HG02943 (cell line): ENCODE measurements at regions not wholly inside any gene's neighbourhood (a gene's known extent, or its start where the extent isn't known, plus 50 kb on each side); places are given as distances from the start of the nearest gene placed in this dataset.
"Not testable (repeated sequence)": the region's sequence is repeated elsewhere in the genome, so short reads cannot be mapped to it uniquely, and the experiment has no call there.

Experiments
- ATAC-seq: cut with Tn5 transposase; IDR thresholded peaks from one replicate; pipeline ENCODE4 v1.9.1; 2021; ENCODE audit warnings: mild to moderate bottlenecking, low read depth, moderate library complexity; ENCODE audit not compliant: unreplicated experiment

DNA sequence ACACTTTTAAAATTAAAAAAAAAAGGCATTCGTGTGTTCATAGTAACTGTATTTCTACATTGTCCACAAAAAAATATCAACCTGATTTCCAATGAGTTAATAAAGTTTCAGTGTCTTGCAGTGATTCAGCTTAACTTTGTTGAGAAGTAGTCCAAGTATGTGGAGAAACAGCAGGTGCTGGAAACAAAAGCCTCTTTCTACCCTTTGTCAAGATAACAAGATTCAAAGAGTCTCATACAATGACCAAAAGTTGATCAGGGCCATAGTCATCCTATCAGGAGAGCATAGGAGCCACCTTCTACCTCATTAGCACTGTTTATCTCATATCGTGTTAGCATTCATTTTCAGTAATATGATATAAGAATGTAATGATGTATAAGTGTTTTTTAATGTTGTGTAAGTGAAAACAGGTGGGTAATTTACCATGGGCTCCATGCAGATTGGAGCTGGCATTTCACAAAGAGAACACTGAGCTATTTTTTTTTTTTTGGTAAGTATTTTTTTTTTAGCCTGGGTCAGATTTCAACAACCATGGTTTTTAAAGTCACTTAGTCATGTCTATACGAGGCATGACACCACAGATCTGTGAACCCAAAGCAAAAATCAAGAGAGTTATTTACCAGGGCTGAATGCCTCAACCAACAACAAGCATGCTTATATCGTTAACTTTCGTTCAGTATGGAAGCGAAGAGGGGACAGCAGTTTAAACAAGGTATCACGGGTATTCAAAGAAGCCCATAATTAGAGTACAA is 165.0 kb upstream of the ZNF521 start:
- no peak for ATAC-seq

DNA sequence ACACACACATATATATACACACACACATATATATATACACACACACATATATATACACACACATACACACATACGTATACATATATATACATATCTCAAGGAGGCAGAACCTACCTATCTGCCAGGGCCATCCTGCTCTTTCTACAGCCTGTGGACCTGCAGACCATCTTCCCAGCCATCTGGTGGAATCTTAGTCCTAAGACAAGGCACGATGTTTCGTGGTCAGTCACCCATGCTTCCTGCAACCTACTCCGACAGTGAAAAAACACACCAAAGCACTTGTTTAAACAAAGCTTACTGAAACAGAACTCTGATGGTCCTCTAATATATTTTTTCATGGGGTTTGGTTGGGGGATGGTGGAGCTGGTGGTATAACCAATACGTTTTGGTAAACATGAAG is 164.2 kb upstream of the ZNF521 start:
- ATAC-seq = no peak

GRCh38 chr18:25510096-25510495 is 158.1 kb upstream of the ZNF521 start:
- no peak for ATAC-seq

DNA sequence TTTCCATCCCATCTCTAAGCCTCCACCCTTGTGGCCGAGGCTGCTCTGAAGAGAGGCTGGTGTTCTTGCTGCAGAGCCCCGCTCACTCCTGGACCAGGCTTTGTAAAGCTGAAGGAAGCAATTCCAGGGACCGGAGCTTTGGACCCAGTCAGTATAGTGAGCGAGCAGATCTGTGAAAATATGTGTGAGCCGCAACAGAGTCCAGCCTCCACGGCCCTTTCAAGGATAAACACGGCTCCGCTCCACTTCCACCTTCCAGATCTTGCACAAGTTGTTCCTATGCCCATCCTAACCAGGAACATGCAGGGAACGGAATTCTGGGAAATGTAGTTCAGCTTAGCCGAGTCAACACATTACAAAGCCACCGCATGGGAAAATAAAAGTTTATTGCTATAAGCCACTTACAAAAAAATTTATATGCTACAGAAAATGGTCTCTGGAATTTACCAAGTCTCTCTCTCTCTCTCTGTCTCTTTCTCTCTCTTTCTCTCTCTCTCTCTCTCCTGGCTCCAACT is 151.7 kb upstream of the ZNF521 start:
- ATAC-seq = no peak

GRCh38 chr18:25497151-25497794 is 145.3 kb upstream of the ZNF521 start:
- ATAC-seq = no peak

- no peak for ATAC-seq
Measured at GRCh38 chr18:25496544-25496943, 144.6 kb upstream of the ZNF521 start.

DNA sequence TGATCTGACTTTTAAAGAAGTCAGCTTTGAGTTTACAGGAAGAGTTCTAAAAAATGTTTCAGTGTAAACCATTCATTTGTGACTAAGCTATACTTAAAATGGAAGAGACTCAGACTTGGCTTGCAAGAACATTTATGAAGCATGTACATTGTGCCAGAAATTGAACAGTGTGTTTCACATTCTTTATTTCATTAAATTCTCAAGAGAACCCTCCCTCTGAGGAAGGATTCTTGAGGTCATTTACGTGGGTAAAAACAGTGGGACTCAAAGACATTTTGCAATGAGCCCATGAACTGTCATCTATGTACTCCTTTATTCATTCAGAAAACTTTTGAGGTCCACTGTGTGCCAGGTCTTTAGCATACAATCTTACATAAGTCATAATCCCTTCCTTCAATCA is 143.6 kb upstream of the ZNF521 start:
- ATAC-seq = no peak

GRCh38 chr18:25494888-25495287 is 142.9 kb upstream of the ZNF521 start:
- ATAC-seq = no peak

DNA sequence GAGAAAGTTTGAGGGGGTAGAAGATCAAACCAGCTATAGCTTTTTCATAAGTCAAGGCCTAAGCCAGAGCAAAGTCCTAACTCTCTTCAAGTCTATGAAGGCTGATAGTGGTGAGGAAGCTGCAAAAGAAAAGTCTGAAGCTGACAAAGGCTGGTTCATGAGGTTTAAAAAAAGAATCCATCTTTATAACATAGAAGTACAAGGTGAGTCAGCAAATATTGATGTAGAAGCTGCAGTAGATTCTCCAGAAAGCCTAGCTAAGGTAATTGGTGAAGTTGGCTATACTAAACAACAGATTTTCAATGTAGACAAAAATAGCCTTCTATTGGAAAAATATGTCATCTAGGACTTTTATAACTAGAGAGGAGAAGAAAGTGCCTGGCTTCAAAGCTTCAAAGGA is 141.4 kb upstream of the ZNF521 start:
- no peak for ATAC-seq

DNA sequence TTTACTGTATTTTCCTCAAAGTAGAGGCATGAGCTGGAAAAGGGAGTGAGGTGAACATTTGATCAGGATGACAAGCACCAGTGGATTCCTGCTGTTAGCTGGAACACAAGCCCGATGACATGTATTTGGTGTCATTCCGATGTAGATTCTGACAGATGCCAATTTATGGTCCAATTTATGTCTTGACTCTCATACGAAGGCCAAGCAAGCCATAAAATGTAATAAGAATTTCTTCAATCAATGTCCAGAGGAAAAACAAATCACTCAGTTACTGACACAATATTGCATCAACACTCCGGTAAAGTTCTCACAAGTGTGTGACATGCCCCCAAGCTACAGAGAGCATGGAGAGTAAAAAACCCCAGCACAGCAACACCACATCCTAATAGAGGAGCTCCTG is 138.3 kb upstream of the ZNF521 start:
- ATAC-seq = no peak

- no peak for ATAC-seq
Measured at GRCh38 chr18:25473008-25473407, 121.0 kb upstream of the ZNF521 start.

GRCh38 chr18:25470756-25471524 is 119.0 kb upstream of the ZNF521 start:
- ATAC-seq = not testable (repeated sequence)

DNA sequence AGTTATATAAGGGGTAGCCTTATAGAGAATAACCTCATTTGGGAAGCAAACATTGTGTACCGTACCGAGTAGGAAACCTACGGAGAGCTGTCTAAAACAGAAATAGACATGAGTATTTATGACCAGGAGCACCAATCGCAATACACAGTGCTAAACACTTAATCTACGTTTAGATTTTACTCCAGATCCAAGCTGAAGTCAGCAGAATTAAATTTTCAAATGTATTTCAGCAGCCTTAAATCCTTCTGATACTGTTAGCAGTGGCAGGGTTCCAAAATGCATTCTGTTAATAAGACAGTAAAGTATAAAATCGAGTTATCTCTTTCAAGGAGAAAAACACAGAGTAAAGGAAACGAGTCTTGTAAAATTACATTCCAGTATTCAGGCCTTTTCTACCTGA is 118.1 kb upstream of the ZNF521 start:
- ATAC-seq = no peak

GRCh38 chr18:25469489-25469888 is 117.5 kb upstream of the ZNF521 start:
- no peak for ATAC-seq

GRCh38 chr18:25467226-25467987 is 115.4 kb upstream of the ZNF521 start:
- ATAC-seq = no peak

DNA sequence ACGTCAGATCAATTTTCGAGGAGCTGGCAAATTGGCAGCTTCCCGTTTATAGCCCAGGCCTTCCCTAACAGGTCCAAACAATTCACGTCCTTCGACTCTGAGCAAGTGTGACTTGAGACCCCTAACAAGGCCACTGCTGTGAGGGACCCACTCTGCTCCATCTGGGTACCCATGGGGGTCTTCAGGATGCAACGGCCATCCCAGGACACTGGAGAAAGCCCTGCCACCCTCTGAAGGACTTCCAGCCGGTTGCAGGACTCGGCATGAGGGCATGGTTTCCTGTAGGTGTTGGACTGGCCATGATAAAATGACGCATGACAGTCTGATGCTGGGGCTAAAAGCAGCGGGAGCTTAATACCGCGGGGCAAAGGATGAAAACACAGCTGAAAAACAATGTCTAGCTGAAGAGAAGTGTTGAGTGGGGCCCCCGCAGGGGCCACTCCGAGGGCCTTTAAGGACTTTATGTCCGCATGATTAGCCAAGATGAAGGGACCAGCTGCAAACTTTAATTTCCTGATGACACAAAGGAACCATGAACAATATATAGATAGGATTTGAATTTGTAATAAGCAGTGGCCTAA is 113.3 kb upstream of the ZNF521 start:
- no peak for ATAC-seq

GRCh38 chr18:25464227-25464626 is 112.3 kb upstream of the ZNF521 start:
- ATAC-seq = no peak

- no peak for ATAC-seq
Measured at GRCh38 chr18:25463726-25464125, 111.8 kb upstream of the ZNF521 start.

DNA sequence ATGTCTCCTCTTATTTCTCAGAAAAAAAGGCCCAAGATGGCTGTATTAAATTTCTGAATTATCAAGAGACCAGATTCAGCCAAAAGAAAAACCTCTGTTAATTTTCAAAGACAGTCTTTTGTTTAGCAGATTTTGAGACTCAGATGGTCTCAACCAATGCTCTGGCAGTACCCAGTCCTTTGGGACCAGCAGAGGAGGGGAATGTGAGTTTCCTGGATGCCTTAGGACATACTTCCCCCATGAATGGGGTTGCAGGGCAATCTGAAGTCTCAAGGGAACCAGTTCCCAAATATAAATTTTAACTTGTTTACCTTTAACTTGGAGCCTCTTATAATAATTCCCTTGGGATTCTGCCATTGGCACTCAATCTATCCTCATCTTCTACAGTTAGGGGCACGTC is 107.8 kb upstream of the ZNF521 start:
- no peak for ATAC-seq

DNA sequence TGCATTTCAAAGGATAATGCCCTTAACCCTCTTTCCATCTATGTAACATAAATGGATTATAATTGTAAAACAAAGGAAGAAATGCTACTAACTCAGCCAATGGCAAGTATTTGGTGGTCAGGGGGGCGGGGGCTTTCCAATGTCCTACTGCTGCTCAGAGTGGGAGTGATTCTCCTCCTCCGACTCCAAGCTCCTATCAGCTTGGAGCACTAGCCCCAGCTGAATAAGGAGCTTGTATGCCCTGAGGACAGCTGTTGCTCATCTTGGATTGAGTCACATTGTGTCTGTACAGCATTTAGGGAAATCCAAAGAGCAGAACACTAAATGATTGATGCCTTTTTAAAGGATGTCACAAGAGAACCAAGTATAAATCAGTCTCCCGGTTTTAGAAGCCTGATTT is 105.6 kb upstream of the ZNF521 start:
- ATAC-seq = no peak
